Right renal cortex interstitium (tissue), 3 donors: ENCODE measurements at regions not wholly inside any gene's neighbourhood (a gene's known extent, or its start where the extent isn't known, plus 50 kb on each side); places are given as distances from the start of the nearest gene placed in this dataset.
A peak's percentile ranks its signal among the peaks of the same experiment; 100 is the strongest.

Experiments used
- DNase-seq, 3 donors: peaks; one replicate each; pipeline ENCODE4 v3.0.0-alpha.2; 2013; ENCODE audit warnings: low read depth in 3 of 3, low spot score in 2 of 3

GRCh38 chr9:105859428-105860091 lies 165.2 kb downstream of the TMEM38B start:
- no peak for DNase-seq

GRCh38 chr9:105860516-105860915 lies 166.2 kb downstream of the TMEM38B start:
- no peak for DNase-seq

GRCh38 chr9:105861972-105862371 lies 167.6 kb downstream of the TMEM38B start:
- no peak for DNase-seq

- DNase-seq: no peak
Measured at GRCh38 chr9:105864248-105864898, 170.0 kb downstream of the TMEM38B start.

- no peak for DNase-seq
Measured at GRCh38 chr9:105865285-105865684, 170.9 kb downstream of the TMEM38B start.

DNA sequence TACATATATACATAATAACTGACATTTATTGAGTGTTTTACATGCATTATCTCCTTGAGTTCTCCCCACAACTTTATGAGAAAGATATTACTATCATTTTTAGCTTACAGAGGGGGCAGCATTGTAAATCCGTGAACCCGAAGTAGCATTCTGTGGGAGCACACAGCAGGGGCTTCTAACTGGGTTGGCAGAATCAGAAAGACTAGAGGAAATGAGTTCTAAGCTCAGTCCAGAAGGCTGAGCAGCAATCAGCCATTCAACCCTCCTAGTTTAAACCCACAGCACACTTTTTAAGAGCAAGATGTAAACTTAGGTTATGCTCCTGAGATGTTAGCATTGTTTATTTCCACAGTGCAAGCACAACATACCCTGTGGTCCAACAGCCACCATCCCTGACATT lies 177.2 kb downstream of the TMEM38B start:
- DNase-seq: no peak

GRCh38 chr9:105873801-105874200 lies 179.5 kb downstream of the TMEM38B start:
- DNase-seq: no peak

- DNase-seq: no peak
Measured at GRCh38 chr9:105877721-105878120, 183.4 kb downstream of the TMEM38B start.

DNA sequence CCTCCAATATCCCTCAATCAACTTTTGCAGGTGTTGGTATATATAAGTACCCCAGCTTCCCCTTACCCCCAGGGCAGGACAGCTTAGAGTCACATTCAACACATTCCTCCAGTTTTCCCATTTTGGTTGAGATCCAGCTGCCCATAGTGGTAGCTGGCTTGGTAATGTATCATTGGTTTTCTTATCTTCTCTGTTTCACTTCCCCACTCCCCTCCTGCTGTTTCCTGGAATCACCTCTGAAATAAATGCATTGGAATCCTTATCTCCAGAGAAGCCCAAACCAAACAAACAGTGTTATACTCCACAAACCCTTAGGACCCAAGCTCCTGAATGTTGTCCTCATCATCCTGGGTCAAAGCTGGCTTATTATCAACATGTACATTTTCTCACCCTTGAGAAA lies 184.8 kb downstream of the TMEM38B start:
- no peak for DNase-seq

- DNase-seq: no peak
Measured at GRCh38 chr9:105880517-105880916, 186.2 kb downstream of the TMEM38B start.

DNA sequence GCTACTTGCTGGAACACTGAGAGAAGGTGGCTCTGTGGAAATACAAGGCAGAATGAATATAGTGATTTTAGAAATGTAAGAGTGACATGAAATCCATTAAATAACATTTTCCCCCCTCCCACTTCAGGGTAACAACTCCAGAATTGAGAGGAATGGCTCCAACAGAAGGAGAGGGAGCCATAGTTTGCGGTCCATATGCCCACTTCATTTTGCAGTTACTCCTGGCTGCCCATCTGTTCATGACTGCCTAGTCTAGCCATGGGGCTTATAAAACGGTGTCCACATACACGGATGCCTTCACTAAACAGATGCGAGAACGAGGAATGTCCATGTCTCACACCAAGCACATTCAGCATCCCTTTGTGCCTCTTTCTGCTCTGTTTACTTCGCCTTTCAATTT lies 186.7 kb downstream of the TMEM38B start:
- no peak for DNase-seq

DNA sequence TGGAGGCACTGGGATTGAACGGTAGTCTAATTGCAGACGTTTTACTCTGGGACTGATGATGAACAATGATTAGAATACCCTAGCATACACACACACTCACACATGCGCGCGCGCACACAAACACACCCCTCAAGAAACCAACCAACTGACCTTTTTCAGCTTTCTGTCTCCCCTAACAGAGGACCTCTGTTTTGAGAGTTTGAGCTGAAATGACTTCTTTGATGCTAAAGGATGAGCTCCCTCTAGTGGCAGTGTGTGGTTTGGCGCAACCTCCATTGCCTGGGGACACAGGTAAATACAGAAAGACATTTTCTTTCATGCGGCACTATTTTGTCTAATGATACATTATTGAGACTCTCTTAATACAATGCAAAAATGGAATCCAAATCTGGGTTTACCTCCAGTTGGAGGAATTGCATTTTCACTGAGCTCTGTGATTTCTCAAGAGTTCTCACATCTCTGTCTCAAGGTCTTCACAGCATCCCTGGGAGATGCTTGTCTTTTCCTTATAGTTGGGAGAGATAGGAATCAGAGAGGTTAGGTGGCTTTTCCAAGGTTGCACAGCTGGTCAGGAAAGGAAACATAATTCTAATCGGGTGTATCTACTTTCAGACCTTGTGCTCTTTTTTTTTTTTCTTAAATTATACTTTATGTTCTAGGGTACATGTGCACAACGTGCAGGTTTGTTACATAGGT lies 187.5 kb downstream of the TMEM38B start:
- no peak for DNase-seq

DNA sequence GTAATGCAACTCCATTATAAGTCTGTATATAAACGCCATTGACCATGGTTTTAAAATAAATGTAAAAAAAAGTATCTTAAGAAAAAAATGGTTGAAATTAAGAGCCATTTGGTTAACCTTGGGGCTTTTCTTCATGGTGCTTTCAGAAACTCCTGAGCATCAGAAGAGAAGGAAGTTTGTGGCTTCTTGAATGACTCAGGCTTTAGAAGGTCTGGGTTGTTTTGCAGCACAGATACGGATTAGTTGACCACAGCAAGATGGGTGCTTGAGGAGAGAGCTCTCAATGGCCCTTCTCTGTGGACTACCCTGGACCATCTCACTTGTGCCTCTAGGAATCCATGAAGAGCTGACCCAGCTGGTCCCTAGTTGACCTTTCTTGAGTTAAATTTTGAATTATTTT lies 189.5 kb downstream of the TMEM38B start:
- DNase-seq: no peak

GRCh38 chr9:105884416-105884815 lies 190.1 kb downstream of the TMEM38B start:
- DNase-seq: no peak

DNA sequence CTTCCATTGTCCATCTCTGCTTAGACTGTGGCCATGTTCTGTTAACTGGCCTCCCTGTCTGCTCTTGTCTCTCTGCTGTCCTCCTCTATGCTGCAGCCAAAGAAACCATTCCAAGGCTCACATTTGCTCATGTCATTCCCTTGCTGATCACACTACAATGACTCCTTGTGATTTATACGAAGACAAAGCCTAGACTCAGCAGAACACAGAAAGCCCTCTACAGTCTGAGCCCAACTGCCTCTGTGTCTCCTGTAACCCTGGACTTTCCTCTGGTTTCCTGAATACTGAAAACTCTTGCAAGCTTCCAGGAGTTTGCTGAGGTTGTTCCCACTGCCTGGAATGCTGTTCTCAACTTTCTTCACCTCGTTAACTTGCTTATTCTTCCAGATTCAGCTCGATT lies 191.8 kb downstream of the TMEM38B start:
- DNase-seq: no peak

- DNase-seq: no peak
Measured at GRCh38 chr9:105887679-105888078, 193.3 kb downstream of the TMEM38B start.

- DNase-seq: no peak
Measured at GRCh38 chr9:105890046-105890822, 195.9 kb downstream of the TMEM38B start.

DNA sequence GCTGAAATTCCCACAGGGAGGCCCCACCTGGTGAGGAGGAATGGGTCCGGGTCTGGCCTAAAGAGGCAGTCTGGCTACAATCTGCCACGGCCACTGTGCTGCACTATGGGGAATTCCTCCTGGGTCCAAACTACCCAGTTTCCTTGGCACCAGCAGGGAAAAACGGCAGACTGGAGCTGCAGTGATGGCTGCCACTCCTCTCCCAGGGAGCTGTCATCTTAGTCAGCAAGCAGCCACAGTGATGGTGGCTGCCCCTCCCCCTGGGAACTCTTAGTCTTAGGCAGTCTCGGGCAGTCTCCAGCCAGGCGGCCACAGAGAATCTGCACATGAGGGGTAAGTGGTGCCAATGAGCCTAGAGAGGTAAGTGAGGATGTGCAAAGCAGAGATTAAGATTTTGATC lies 205.8 kb downstream of the TMEM38B start:
- no peak for DNase-seq

- peak in 2 of 3 donors; percentile 39 to 56 for DNase-seq
Measured at GRCh38 chr9:105901514-105902109, 207.3 kb downstream of the TMEM38B start.

DNA sequence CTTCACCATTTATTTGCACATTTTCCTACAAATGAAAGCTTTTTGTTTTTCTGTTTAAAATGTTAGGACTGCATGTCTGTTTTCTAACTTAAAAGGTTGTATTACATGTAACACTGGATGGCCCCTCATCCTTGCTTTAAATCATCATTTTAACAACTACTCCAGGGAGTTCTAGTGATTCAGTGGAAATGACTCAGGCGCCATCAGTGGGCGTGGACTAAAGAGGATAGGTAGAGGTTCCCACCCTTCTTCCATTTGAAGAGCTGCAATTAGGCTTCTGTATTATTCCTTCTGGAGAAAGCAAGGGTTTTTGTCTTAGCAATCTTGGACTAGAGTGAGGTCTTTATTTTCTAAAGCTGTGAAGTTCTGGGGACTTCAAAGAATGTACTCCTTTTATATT lies 213.7 kb downstream of the TMEM38B start:
- no peak for DNase-seq
